Right atrium auricular region (tissue), 2 donors: ENCODE measurements at regions not wholly inside any gene's neighbourhood (a gene's known extent, or its start where the extent isn't known, plus 50 kb on each side); places are given as distances from the start of the nearest gene placed in this dataset.

Source experiments
- DNase-seq: peaks from one replicate; pipeline ENCODE4 v3.0.0-alpha.2; 2019; ENCODE audit warnings: low spot score
- H3K27ac ChIP-seq, 2 donors: fragments of 200-600 bp; sonication (generic); 1 replicate in 1 of 2; 2 replicates in 1 of 2; pipeline ENCODE4 v1.5.1; 2016 to 2019
- H3K27me3 ChIP-seq, 2 donors: fragments of 200-600 bp; sonication (generic); one replicate each; pipeline versions ENCODE4 v1.5.1 to v1.6.0; 2017 to 2019
- H3K36me3 ChIP-seq: fragments of 200-600 bp; sonication (generic); one replicate; pipeline ENCODE4 v1.5.1; 2016
- H3K4me1 ChIP-seq, 2 donors: fragments of 200-600 bp; sonication (generic); one replicate each; pipeline versions ENCODE4 v1.5.1 to v1.6.0; 2017 to 2019
- H3K4me3 ChIP-seq, 2 donors: fragments of 200-600 bp; sonication (generic); 1 replicate in 1 of 2; 2 replicates in 1 of 2; pipeline ENCODE4 v1.5.1; 2017 to 2019; ENCODE audit warnings: mild to moderate bottlenecking in 1 of 2, moderate library complexity in 1 of 2
- H3K9me3 ChIP-seq, 2 donors: fragments of 200-600 bp; sonication (generic); one replicate each; pipeline ENCODE4 v1.5.1; 2019
- TF ChIP-seq, protein P1 (sequence below), 2 donors: fragments of 200-600 bp; sonication (generic); IDR thresholded peaks; one replicate each; pipeline ENCODE4 v1.5.1; 2019; ENCODE audit warnings: antibody characterized with exemption in 2 of 2

DNA sequence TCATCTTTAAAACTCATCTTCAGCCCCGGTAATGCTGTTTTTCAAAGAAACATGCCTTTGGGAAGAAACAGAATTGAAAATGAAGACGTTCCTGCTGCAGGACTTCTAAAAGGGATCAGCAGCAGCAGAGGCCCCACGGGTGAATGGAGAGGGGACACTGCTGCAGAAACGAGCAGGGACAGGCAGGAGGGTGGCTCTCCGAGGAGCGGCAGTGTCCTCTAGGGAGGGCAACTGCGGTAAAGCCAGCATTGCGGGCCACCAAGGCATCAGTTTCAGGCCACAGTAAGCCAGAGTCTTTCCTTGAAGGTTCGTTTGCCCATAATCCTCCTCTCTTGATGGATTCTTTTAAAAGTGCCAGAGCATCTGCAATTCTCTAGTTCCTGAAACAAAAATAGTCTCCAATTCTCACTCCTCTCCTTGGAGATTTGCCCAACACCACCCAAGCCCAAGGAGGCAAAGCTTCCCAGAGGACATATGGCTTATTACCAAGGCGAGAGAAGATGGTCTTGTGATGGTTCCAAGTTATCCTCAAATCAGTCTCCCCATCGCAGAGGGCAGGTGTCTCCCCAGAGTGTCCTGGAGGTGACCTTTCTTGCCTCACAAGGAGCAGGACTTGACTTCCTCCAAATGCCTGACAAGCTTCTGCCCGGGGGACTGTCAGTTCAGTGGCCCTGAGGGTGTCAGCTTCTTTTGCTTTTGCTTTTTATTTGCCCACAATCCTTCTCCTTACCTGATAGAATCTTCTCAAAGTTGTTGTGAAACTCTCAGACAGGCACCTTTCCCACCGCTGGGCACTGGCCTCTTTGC, 341.1 kb upstream of the B3GAT1 start:
- TF ChIP-seq, protein P1, sequence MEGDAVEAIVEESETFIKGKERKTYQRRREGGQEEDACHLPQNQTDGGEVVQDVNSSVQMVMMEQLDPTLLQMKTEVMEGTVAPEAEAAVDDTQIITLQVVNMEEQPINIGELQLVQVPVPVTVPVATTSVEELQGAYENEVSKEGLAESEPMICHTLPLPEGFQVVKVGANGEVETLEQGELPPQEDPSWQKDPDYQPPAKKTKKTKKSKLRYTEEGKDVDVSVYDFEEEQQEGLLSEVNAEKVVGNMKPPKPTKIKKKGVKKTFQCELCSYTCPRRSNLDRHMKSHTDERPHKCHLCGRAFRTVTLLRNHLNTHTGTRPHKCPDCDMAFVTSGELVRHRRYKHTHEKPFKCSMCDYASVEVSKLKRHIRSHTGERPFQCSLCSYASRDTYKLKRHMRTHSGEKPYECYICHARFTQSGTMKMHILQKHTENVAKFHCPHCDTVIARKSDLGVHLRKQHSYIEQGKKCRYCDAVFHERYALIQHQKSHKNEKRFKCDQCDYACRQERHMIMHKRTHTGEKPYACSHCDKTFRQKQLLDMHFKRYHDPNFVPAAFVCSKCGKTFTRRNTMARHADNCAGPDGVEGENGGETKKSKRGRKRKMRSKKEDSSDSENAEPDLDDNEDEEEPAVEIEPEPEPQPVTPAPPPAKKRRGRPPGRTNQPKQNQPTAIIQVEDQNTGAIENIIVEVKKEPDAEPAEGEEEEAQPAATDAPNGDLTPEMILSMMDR (IDR thresholded peaks at IDR 0.05) = no peak
- DNase-seq = no peak
- H3K27ac ChIP-seq = no peak overlapping the region
- peaks cover 0 to 10% of the 10 kb centered on the region in 2 donors for H3K9me3 ChIP-seq
- H3K36me3 ChIP-seq = no peaks in the 10 kb centered on the region
- H3K4me3 ChIP-seq = no peak overlapping the region
- H3K27me3 ChIP-seq = no peaks in the 10 kb centered on the region
- H3K4me1 ChIP-seq = no peaks in the 10 kb centered on the region

DNA sequence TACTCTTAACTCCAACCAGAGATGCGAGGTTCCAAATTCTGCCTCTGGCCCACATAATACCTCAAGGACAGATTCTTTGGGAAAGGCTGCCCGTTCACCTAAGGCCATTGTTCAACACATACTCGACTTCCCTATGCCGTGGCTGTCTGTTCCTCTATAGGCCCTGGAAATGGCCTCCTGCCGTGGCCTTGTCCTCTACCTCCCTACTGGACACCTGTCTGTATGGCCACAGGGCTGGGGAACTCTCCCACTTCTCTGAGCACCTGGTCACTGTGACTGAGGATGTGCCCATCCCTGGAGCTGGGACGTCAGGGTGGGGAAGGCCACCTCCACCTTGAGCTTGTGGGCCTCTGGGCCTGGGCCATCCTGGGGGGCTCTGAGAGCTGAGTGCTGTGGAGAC, 340.5 kb upstream of the B3GAT1 start:
- peak; percentile 49 for DNase-seq
- no peak overlapping the region for H3K4me3 ChIP-seq
- H3K4me1 ChIP-seq = no peaks in the 10 kb centered on the region
- H3K27me3 ChIP-seq = no peaks in the 10 kb centered on the region
- TF ChIP-seq, protein P1 (IDR thresholded peaks at IDR 0.05) = no peak
- H3K36me3 ChIP-seq = no peaks in the 10 kb centered on the region
- no peak overlapping the region for H3K27ac ChIP-seq
- peaks cover 0 to 13% of the 10 kb centered on the region in 2 donors for H3K9me3 ChIP-seq

DNA sequence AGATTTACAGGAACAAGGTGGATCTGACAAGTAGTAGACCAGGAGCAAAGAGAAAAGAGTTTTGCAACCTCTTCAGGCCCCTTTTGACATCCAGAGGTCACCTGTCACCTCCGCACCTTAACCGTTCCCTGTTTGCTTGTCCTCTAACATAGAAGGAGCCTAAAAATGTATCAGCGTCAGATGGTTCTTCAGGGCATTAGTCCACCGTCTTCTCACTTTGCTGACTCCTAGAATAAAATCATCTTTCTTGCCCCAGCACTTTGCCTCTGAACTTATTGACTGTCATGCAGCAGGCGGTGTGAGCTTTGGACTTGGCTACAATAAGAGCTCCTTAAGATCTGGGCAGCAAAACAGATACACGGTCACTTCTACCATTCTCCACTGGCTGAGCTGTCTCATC, 339.7 kb upstream of the B3GAT1 start:
- TF ChIP-seq, protein P1 (IDR thresholded peaks at IDR 0.05) = no peak
- peak; percentile 32 for DNase-seq

DNA sequence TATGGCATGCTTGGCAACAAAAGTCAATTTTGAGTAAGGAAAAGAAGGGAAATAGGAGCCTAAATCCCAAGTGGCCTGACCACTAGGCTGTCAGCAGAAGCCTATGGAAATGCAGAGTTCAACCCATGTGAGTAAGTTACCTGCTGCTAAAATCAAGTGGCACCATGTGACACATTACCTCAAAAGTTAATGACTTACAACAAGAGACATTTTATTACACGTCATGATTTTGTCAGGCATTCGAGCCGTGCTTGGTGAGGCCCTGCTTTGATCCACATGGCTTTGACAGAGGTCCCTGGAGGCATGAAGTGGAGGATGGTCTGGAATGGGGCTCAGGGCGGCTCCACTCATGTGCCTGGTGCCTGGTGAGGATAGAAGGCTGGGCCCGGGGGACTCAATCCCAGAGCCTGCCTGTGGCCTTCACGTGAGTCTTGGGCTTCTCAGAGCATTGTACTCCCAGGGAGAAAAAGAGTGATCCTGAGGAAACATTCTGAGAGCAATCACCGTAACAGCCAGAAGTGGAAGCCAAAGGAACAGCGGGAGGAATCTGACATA, 339.1 kb upstream of the B3GAT1 start:
- TF ChIP-seq, protein P1 (IDR thresholded peaks at IDR 0.05) = no peak
- Histone ChIP-seq H3K4me3 (no peak overlapping the region), H3K36me3 (no peaks in the 10 kb centered on the region), H3K9me3 (peaks cover 0 to 25% of the 10 kb centered on the region in 2 donors), H3K4me1 (no peaks in the 10 kb centered on the region), H3K27me3 (no peaks in the 10 kb centered on the region), H3K27ac (no peak overlapping the region)
- DNase-seq = peak; percentile 46

More for the DNA sequence above, 339.7 kb upstream of the B3GAT1 start:
- no peak overlapping the region for H3K4me3 ChIP-seq
- peaks cover 0 to 18% of the 10 kb centered on the region in 2 donors for H3K9me3 ChIP-seq
- H3K4me1 ChIP-seq = no peaks in the 10 kb centered on the region
- no peaks in the 10 kb centered on the region for H3K27me3 ChIP-seq
- no peak overlapping the region for H3K27ac ChIP-seq
- H3K36me3 ChIP-seq = no peaks in the 10 kb centered on the region

DNA sequence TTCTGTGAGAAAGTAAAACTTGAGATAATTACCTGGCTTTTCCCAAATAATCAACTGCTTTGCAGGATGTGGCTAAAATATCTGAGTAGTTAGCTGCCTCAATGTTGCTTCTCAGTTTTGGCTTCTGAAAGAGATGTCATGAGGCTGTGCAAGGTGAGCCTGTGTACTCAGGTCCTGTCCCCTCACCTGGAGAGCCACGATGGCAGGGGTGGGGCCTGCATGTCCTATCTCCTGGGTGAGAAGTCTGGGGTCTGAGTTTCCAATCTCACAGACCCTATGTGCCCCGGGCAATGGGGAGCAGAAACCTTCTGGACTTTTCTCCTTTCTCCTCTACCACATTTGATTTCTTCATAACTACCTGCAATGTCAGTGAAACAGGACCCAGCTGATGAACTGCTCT, 338.6 kb upstream of the B3GAT1 start:
- Histone ChIP-seq H3K36me3 (no peaks in the 10 kb centered on the region), H3K27me3 (no peaks in the 10 kb centered on the region), H3K27ac (no peak overlapping the region), H3K4me1 (no peaks in the 10 kb centered on the region), H3K4me3 (no peak overlapping the region), H3K9me3 (peaks cover 0 to 29% of the 10 kb centered on the region in 2 donors)
- TF ChIP-seq, protein P1 (IDR thresholded peaks at IDR 0.05) = no peak
- peak; percentile 32 for DNase-seq
